Neutrophil (primary cell): ENCODE measurements at regions not wholly inside any gene's neighbourhood (a gene's known extent, or its start where the extent isn't known, plus 50 kb on each side); places are given as distances from the start of the nearest gene placed in this dataset.

Source experiments
- H3K27ac ChIP-seq: fragments of 200-600 bp; sonication (generic); 2 replicates; pipeline ENCODE4 v1.5.1; 2016; ENCODE audit warnings: mild to moderate bottlenecking, moderate library complexity
- H3K27me3 ChIP-seq: fragments of 200-600 bp; sonication (generic); 2 replicates; pipeline ENCODE4 v1.6.0; 2016; ENCODE audit warnings: mild to moderate bottlenecking
- H3K36me3 ChIP-seq: fragments of 200-600 bp; sonication (generic); 2 replicates; pipeline ENCODE4 v1.5.1; 2017
- H3K4me1 ChIP-seq, 2 experiments: fragments of 200-600 bp in 1 of 2; sonication (generic) in 1 of 2; 1 replicate in 1 of 2; 2 replicates in 1 of 2; pipeline versions ENCODE4 v1.5.1 to v1.6.1; 2013 to 2016; ENCODE audit warnings: low read depth in 1 of 2, low read length in 1 of 2, mild to moderate bottlenecking in 1 of 2, moderate library complexity in 1 of 2; ENCODE audit not compliant: control insufficient read depth in 1 of 2, insufficient read depth in 1 of 2
- H3K4me3 ChIP-seq, 2 experiments: fragments of 200-600 bp in 1 of 2; sonication (generic) in 1 of 2; 1 replicate in 1 of 2; 2 replicates in 1 of 2; pipeline ENCODE4 v1.5.1; 2013 to 2016; ENCODE audit warnings: low read depth in 1 of 2, low read length in 1 of 2, mild to moderate bottlenecking in 1 of 2, moderate library complexity in 1 of 2
- H3K9me3 ChIP-seq: fragments of 200-600 bp; sonication (generic); 2 replicates; pipeline ENCODE4 v1.5.1; 2016
- CTCF ChIP-seq: fragments of 200-600 bp; sonication (generic); IDR thresholded peaks from 2 replicates; pipeline ENCODE4 v1.5.1; 2016; ENCODE audit warnings: antibody characterized with exemption

- no peak for TF ChIP-seq CTCF
- H3K9me3 ChIP-seq = no peaks in the 10 kb centered on the region
- no peak overlapping the region for H3K4me3 ChIP-seq
- no peaks in the 10 kb centered on the region for H3K4me1 ChIP-seq
- H3K36me3 ChIP-seq = no peaks in the 10 kb centered on the region
- no peaks in the 10 kb centered on the region for H3K27me3 ChIP-seq
- H3K27ac ChIP-seq = no peak overlapping the region
Measured at GRCh38 chr2:21412944-21413443, 289.2 kb downstream of the TDRD15 start.

- no peaks in the 10 kb centered on the region for H3K36me3 ChIP-seq
- H3K27me3 ChIP-seq = no peaks in the 10 kb centered on the region
- H3K27ac ChIP-seq = no peak overlapping the region
- TF ChIP-seq CTCF = no peak
- no peak overlapping the region for H3K4me3 ChIP-seq
- H3K9me3 ChIP-seq = no peaks in the 10 kb centered on the region
- no peaks in the 10 kb centered on the region for H3K4me1 ChIP-seq
Measured at GRCh38 chr2:21415234-21415633, 291.5 kb downstream of the TDRD15 start.

- Histone ChIP-seq H3K9me3 (no peaks in the 10 kb centered on the region), H3K27me3 (no peaks in the 10 kb centered on the region), H3K27ac (no peak overlapping the region), H3K4me3 (no peak overlapping the region), H3K36me3 (no peaks in the 10 kb centered on the region), H3K4me1 (no peaks in the 10 kb centered on the region)
- TF ChIP-seq CTCF = no peak
Measured at GRCh38 chr2:21416226-21416625, 292.5 kb downstream of the TDRD15 start.

- no peaks in the 10 kb centered on the region for H3K4me1 ChIP-seq
- H3K27me3 ChIP-seq = no peaks in the 10 kb centered on the region
- no peak overlapping the region for H3K4me3 ChIP-seq
- no peaks in the 10 kb centered on the region for H3K36me3 ChIP-seq
- no peak for TF ChIP-seq CTCF
- H3K9me3 ChIP-seq = no peaks in the 10 kb centered on the region
- no peak overlapping the region for H3K27ac ChIP-seq
Measured at GRCh38 chr2:21418456-21418855, 294.7 kb downstream of the TDRD15 start.

- no peak overlapping the region for H3K4me3 ChIP-seq
- no peaks in the 10 kb centered on the region for H3K9me3 ChIP-seq
- H3K36me3 ChIP-seq = no peaks in the 10 kb centered on the region
- no peak overlapping the region for H3K27ac ChIP-seq
- no peaks in the 10 kb centered on the region for H3K4me1 ChIP-seq
- TF ChIP-seq CTCF = no peak
- H3K27me3 ChIP-seq = no peaks in the 10 kb centered on the region
Measured at GRCh38 chr2:21420553-21421335, 297.0 kb downstream of the TDRD15 start.
